ENCODE measurements at regions not wholly inside any gene's neighbourhood (a gene's known extent, or its start where the extent isn't known, plus 50 kb on each side); places are given as distances from the start of the nearest gene placed in this dataset.

DNA sequence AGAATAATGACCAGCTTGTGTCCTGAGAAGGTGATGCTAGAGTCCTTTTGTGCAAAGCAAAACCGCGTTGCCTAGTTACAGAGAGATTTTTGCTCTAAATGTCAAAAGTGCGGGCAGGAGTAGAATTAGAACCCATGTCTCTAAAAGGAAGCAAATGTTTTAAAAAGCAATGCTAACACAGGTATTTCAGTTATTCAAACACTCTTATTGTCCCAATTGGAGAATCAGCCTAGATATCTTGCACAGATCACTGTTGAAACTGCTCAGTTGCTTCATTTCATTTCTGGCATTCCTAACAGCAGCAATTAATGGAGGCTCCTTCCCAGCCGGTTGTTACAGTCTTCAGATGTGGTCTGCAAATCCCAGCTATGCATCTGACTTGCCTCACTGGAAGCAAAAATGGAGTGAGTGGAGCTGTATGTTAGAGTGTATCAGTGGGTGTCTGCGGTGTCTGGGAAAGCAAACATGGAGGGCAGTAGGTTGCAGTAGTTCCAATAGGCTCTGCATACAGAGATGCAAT is 55.6 kb upstream of the SEMA6D start:
- TF ChIP-seq CTCF (IDR thresholded peaks at IDR 0.05; ENCODE audit: low read depth, low read length), result no peak
- H3K4me3 ChIP-seq (ENCODE audit: low read depth, low read length), result no peak overlapping the region
- H3K36me3 ChIP-seq, result no peaks in the 10 kb centered on the region
- DNase-seq, result no peak
- H3K27me3 ChIP-seq (ENCODE audit: insufficient read depth, low read depth, severe bottlenecking), result no peaks in the 10 kb centered on the region
- H3K9me3 ChIP-seq (ENCODE audit: severe bottlenecking), result no peaks in the 10 kb centered on the region
- no peak overlapping the region for H3K27ac ChIP-seq

GRCh38 chr15:47663101-47663500 is 54.2 kb upstream of the SEMA6D start:
- no peak for TF ChIP-seq CTCF (IDR thresholded peaks at IDR 0.05; ENCODE audit: low read depth, low read length)
- Histone ChIP-seq H3K27me3 (ENCODE audit: insufficient read depth, low read depth, severe bottlenecking) (no peaks in the 10 kb centered on the region), H3K9me3 (ENCODE audit: severe bottlenecking) (no peaks in the 10 kb centered on the region), H3K36me3 (no peaks in the 10 kb centered on the region), H3K4me3 (ENCODE audit: low read depth, low read length) (no peak overlapping the region), H3K27ac (no peak overlapping the region)
- DNase-seq, result no peak

Data from WERI-Rb-1 (cell line).